Fibroblast of peridontal ligament (primary cell): ENCODE measurements at regions not wholly inside any gene's neighbourhood (a gene's known extent, or its start where the extent isn't known, plus 50 kb on each side); places are given as distances from the start of the nearest gene placed in this dataset.
"Not testable (repeated sequence)": the region's sequence is repeated elsewhere in the genome, so short reads cannot be mapped to it uniquely, and the experiment has no call there.

Experiments
- DNase-seq: peaks from one replicate; pipeline ENCODE4 v3.0.0-alpha.2; 2010; ENCODE audit errors: extremely low read depth

- no peak for DNase-seq
These were observed 377.5 kb downstream of the HLX start for GRCh38 chr1:221256773-221257172.

- not testable (repeated sequence) for DNase-seq
These were observed 378.3 kb downstream of the HLX start for GRCh38 chr1:221257548-221257947.

- DNase-seq = not testable (repeated sequence)
These were observed 383.4 kb downstream of the HLX start for GRCh38 chr1:221262677-221263076.

- DNase-seq = peak; percentile 97
These were observed 384.9 kb downstream of the HLX start for GRCh38 chr1:221263831-221264767.

- DNase-seq = peak; percentile 54
These were observed 385.6 kb downstream of the HLX start for GRCh38 chr1:221264848-221265247.

- peak; percentile 96 for DNase-seq
These were observed 389.1 kb downstream of the HLX start for GRCh38 chr1:221268295-221268694.

GRCh38 chr1:221271701-221272100 is 392.5 kb downstream of the HLX start:
- no peak for DNase-seq

GRCh38 chr1:221272940-221273339 is 393.7 kb downstream of the HLX start:
- DNase-seq = no peak

GRCh38 chr1:221274373-221274772 is 395.1 kb downstream of the HLX start:
- DNase-seq = no peak

- DNase-seq = no peak
These were observed 397.7 kb downstream of the HLX start for GRCh38 chr1:221276896-221277409.

GRCh38 chr1:221279146-221279545 is 399.9 kb downstream of the HLX start:
- DNase-seq = peak; percentile 56

GRCh38 chr1:221283532-221283931 is 404.3 kb downstream of the HLX start:
- no peak for DNase-seq

- peak; percentile 91 for DNase-seq
These were observed 404.8 kb downstream of the HLX start for GRCh38 chr1:221284028-221284427.

- not testable (repeated sequence) for DNase-seq
These were observed 405.7 kb downstream of the HLX start for GRCh38 chr1:221284991-221285390.

- DNase-seq = not testable (repeated sequence)
These were observed 406.4 kb downstream of the HLX start for GRCh38 chr1:221285458-221286210.

GRCh38 chr1:221286399-221286798 is 407.2 kb downstream of the HLX start:
- no peak for DNase-seq

GRCh38 chr1:221289103-221289502 is 409.9 kb downstream of the HLX start:
- DNase-seq = no peak

GRCh38 chr1:221290669-221291068 is 411.4 kb downstream of the HLX start:
- no peak for DNase-seq

- no peak for DNase-seq
These were observed 411.9 kb downstream of the HLX start for GRCh38 chr1:221291113-221291512.

GRCh38 chr1:221292652-221293051 is 413.4 kb downstream of the HLX start:
- no peak for DNase-seq

- no peak for DNase-seq
These were observed 415.0 kb downstream of the HLX start for GRCh38 chr1:221294242-221294641.

GRCh38 chr1:221302357-221302756 is 423.1 kb downstream of the HLX start:
- DNase-seq = no peak

GRCh38 chr1:221302810-221303209 is 423.6 kb downstream of the HLX start:
- DNase-seq = no peak
